Prostate gland (tissue), 2 donors: ENCODE measurements at regions not wholly inside any gene's neighbourhood (a gene's known extent, or its start where the extent isn't known, plus 50 kb on each side); places are given as distances from the start of the nearest gene placed in this dataset.

Source experiments
- CTCF ChIP-seq, 4 experiments: fragments of 200-600 bp in 2 of 4; fragments of 450-650 bp in 2 of 4; sonication (generic) in 2 of 4; IDR thresholded peaks; 1 replicate in 3 of 4; 2 replicates in 1 of 4; pipeline ENCODE4 v1.5.1; 2016 to 2019; ENCODE audit warnings: antibody characterized with exemption in 4 of 4, mild to moderate bottlenecking in 2 of 4, moderate library complexity in 2 of 4
- POLR2A ChIP-seq: fragments of 450-650 bp; IDR thresholded peaks from one replicate; pipeline ENCODE4 v1.6.1; 2016; ENCODE audit warnings: antibody characterized with exemption, mild to moderate bottlenecking
- POLR2AphosphoS5 ChIP-seq: sonication (generic); formaldehyde crosslinking; IDR thresholded peaks from one replicate; pipeline ENCODE4 v1.6.1; 2017; ENCODE audit warnings: antibody characterized with exemption

DNA sequence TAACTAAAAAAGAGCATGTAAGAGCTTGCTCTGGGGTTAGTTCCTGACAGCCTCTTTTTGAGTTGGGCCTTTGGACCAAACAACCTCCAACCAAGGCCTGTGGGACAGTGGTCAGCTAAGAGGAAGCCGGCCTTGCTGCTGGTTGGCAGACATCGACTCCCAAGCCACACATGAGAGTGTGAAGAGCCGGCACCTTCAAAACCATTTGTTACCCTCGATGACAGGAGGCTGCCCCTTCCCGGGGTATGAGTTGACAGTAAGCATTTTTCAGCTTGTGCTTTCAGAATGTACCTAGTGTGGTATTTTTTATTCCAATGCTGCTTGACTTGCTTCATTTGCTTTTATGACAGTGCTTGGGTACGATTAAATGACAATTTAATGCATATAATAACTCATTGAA, 168.6 kb upstream of the IGFBP7 start:
- TF ChIP-seq CTCF (IDR thresholded peaks at IDR 0.05) (no peak), POLR2A (no peak), POLR2AphosphoS5 (no peak)
